HG02885 (cell line): ENCODE measurements at regions not wholly inside any gene's neighbourhood (a gene's known extent, or its start where the extent isn't known, plus 50 kb on each side); places are given as distances from the start of the nearest gene placed in this dataset.
A peak's percentile ranks its signal among the peaks of the same experiment; 100 is the strongest.

Source experiments
- ATAC-seq: cut with Tn5 transposase; IDR thresholded peaks from one replicate; pipeline ENCODE4 v1.9.1; 2021; ENCODE audit warnings: mild to moderate bottlenecking; ENCODE audit not compliant: unreplicated experiment, poor library complexity

DNA sequence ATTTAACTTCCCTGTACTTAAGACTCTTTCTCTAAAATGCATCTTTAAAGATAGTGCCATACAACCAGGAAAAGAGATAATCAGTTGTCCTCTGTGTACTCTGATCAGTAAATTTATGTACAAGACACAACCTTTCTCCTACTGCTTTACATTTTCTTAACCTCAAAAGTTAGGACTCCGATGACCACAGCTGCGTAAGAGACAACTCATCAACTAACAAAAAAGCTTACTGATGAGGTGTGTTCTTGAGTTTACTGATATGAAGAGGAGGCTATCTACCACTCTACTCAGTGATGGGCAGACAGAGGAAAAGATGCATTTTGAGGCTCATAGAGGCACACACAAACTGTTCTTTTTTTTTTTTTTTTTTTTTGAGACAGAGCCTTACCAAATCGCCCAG lies 71.4 kb upstream of the HIF1A start:
- ATAC-seq, result no peak

DNA sequence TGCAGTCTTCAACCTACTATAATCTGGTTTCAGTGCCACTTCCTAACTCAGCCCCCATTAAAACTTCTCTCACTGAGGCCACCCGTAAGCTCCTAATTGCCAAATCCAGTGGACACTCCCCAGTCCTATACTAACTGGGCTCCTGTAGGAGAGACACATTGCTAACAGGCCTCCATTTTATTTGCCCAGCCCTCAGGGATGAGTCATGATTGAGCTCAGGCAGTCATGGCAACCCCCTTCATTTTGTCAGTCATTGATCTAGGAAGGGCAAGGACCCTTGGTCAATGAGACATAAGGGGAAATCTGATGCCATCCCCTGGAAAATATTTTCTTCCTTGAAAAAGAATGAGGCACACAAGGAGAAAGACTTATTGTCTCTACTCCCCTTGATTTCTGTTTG lies 70.1 kb upstream of the HIF1A start:
- no peak for ATAC-seq

DNA sequence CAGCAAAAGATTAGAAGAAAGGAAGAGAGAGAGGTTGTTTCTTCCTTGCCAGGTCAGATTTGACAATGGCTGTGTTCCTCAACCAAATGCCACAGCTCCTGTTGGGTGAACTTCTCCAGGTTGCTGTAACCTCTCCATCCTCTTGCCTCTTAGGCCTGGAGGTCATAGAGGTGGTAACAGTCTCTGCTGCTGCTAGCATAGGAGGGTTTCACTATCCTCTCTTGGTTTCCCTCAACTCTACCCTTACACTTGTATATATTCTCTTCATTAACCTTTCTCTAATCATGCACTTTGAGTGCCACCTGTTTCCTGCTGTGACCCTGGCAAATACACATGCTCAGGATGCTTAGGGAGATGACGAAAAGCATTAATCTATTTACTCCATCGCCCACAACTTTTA lies 67.7 kb upstream of the HIF1A start:
- ATAC-seq, result peak; percentile 40

DNA sequence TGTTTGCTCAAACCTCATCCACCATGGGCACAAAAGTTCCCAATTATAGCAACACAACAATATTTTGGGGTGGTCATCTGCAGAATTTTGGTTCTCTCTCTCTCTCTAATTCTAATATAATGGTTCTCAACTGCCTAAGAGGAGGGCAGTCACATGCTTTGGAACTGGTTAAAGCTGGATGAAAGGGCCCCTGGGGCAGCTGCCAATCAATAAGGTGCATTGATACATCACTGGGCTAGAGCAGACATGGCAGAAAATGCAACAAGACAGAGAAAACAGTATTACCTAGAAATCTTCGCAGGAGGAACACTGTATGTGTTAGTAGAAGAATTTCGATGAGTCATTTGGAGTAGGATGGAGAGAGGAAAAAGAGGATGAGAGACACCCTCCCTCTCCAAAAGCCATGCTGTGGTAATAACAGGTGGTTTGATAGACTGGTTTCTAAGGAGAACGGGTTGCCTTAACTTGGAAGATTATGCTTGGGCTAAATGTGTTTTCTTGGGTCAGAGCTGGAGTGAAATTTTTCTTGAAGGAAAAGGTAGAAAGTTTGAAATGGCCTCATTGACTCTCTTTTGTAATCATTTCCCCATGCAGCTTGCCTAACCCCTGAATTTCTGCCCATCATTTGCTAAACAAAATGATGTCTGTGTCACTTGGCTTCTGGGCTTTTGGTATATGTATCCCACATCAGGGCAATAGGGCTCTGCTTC lies 67.1 kb upstream of the HIF1A start:
- no peak for ATAC-seq

DNA sequence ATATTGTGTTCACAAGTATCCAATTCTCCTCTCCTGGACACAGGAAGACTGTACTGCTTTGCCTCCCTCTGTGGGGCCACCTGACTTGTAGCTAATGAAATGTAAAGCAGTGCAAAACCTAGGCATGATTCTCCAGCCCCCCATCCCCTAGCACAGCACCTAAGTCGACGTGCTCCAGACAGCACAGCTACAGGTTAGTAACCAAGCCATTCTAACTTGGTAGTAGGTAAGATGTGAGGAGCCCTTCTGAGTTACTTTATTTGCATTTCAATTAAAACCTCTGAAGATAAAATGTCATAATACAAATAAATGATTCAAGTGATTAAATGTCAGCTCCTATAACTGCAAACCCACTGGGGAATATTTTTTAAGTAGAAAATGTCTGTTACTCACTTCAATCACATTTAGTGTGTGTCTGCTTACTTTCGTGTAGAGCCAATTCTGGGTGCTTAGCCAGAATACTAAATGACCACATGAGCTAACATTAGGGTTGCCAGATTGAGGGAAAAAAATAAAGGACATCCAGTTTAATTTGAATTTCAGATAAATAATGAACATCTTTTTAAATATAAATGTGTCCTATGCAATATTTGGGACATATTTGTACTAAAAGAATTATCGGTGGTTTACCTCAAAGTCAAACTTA lies 64.8 kb upstream of the HIF1A start:
- ATAC-seq, result no peak

DNA sequence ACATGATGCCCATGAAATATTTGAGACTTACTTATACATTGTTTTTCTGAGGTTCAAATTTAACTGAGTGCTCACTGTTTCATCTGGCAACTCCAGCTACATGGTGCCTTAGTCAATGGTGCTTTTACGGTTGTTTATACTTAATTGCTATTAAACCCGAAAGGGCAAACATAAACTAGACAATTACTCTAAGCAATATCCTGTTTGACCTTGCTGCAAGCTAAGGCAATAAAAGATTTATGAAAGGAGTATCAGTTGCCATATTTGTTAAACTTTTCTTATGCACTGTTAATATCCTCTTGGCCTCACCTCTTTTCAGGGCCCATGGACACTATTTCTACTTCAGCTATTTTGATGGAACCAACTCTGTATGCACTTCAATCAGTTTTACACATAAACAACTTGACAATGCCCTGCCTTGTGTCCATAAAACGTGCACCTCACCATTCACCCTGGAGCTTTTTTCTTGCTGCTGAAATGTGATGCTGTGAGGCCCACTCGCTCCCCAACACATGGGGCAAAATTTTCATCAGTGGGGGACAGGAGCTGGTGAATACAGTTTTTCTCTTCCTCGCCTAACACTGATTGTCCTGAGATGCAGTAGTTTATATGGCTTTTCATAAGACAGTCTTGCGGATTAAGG lies 64.1 kb upstream of the HIF1A start:
- no peak for ATAC-seq

DNA sequence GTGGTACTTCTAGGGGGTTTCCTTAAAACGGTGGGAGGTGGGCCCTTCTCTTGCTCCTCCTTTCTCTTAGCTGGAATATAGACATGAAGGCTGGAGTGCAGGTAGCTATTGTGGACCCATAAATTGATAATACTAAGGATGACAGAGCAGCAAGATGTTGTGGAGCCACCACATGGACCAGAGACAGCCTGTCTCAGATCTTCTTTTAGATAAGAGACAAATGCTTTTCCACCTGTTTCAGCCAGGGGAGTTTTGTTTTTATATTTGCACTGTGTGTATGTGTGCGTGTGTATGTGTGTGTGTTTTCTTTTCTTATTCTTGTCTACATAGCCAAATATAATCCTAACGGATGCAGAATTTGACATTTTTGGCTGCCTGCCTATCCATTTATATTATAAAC lies 62.9 kb upstream of the HIF1A start:
- no peak for ATAC-seq

DNA sequence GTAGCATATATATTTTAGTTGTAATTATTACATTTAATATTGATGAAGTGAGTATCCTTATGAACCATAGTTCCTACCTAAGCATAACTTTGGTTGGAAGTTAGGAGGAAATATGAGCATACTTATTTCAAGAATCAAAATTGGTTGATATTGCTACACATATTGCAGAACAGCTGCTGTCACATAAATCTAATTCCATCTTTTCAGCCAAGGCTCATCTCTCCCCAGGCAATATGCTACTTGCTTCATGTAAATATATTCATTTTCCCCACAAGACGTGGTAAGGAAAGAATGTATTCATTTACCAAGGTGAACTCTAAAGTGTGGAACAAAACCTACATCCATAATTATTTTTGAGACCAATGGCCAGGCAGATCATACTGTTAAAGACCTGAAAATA lies 62.5 kb upstream of the HIF1A start:
- no peak for ATAC-seq

DNA sequence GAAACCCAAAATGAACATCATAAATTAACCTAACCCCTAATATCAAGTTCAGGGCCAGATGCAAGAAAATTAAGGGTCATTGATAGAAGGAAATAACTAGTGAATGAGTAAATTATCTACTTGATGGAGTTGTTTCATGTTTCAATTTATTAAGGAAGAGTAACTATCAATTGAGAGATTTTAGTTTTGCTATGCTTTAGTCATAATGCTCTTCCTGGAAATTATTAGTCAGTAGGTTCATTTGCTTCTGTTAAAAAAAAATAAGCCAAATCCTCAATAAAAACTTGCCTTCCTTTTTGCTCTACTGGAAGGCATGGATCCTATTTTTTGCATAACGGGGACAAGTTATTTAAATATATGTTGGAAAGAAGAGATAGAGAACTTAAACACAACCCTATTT lies 59.0 kb upstream of the HIF1A start:
- ATAC-seq, result no peak

DNA sequence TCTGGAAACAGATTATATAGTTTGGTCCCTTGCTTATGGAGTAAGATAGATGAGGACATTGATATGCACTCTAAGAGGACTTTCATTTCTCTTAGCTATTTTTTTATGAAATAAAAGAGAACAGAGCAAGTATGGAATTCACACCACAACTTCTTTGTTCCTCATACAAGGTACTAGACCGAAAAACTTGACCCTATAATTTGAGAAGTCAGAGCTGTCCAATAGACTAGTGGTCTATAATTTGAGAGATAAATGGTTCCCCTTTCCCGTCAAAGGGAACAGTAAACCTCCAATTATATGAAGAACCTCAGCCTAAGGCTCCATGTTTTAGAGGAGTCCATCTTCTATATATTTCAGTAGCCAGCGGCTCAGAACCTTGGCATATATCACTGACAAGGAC lies 58.5 kb upstream of the HIF1A start:
- ATAC-seq, result no peak

DNA sequence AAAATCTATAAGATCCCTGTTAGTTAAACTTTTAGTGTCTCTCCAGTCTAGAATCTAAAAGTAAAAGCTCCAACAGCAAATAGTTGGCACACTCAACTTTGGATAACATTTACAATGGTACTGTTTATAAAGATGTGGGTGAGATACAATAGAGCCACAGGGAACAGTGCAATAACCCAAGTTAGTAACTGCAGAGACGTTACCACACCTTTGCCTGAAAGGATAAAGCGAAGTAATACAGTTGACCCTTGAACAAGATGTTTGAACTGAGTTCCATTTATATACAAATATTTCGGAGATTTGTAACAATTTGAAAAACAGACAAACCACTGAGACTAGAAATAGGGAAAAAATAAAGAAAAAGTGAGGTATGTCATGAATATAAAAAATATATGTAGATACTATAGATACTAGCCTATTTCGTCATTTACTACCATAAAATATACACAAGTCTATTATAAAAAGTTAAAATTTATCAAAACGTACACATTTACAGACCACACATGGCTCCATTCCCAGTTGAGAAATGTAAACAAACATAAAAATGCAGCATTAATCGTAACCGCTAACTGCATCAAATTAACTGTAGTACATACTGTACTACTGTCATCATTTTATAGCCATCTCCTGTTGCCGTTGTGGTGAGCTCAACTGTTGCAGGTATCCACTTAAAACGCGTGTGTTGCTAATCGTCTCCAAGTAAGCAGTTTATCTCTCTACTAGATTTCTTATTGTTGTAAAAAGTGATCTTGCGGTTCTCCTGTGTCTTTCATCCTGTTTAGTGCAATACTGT lies 56.5 kb upstream of the HIF1A start:
- no peak for ATAC-seq

DNA sequence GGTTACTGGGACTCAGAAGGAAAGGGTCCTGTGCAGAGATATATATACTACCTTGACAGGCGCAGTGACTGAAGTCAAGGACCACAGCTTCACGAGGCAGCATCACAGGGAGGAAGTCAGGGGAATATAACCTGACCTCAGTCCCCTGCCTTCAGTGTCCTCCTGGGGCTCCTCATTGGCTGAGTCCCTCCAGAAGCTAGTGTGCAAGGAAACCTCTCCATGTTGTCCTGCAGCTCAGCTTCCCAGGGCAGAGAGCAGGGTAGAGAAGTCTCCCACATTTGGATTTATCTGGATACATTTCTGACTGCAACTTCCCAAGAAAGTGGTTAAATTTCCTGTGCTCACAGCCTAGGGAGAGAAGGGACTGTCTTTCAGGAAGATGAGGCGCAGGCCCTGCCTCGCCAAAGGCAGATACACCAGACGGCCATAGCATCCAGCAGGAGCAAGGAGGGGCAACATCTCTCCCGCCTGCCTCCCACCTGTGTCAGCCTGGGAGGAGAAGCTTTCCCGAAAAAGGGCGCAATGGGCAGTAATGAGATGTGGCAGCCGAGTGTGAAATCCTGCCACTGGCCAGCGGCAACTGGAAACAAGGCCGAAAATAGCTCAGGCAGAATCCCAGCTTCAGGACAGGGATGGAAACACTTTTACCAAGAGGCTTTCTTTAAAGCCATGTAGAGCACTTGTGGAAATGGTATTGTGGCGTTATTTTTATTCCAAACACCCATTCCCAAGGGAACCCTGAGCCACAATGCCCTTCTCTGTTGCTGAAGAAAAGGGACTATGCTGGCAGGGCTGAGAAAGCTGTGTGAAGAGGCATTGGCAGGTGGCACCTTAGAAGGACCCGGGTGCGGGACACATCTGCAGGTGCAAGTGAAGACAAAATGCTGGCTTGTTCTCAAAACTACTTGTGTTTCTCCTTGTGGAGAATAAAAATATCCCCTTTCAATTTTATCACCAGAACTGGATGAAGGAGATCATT lies 54.9 kb upstream of the HIF1A start:
- ATAC-seq, result no peak

DNA sequence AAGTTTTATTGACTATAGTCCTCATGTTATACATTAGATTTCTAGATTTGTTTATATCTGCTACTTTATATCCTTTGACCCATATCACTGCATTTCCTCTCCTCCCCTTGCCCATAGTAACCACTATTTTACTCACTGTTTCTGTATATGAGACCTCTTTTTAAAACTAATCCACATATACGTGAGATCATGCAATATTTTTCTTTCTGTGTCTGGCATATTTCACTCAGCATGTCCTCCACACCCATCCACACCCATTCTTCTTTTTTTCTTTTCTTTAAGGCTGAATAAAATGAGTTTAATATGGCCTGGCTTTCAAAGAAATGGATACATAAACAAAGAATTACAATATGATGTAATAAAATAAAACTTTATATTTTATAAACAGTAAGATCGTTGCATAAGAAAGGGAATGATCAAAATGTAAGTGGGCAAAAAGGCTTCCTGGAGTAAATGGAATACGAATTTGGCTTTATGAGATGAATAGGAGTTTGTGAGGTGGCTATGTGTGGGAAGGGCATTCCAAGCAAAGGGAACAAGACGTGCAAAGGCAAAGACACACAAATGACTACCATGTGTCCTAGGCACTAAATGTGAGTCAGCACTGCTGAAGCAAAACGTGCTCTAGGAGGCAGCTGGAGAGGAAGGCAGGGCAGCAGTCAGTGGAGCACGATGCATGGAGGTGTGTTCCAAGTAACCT lies 53.2 kb upstream of the HIF1A start:
- no peak for ATAC-seq

DNA sequence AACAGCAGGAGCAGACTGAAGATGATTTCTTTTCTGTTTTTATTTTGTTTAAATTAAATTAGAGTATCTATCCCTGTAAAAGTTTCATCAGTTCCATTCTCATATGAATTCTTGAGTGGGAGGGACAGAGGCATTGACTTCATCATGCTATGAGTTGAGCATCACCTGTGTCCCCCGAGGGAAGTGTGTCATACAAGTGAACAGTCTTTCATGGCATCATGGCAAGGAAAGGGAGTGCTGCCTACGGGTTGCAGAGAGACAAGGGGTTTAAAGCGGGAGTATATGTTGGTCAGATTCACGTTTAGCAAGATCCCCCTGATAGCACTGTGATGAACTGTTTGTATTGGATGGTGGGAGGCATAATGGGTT lies 52.7 kb upstream of the HIF1A start:
- ATAC-seq, result no peak

DNA sequence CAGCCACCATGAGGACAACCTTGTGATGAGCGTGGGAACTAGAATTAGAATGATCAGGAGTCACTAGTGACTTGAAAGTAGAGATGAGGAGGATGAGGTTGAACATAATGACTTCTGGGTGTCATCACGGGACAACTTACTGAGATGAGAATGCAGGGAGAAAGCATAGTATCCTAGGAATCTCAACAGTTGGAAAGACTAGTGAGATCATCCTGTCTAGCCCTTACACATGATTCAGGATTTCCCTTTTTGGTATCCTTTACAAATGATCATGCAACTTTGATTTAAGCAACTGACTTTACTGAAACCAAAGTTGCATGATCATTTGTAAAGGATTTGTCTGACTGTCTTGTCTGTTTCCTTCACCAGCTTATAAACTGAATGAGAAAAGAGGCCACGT lies 51.8 kb upstream of the HIF1A start:
- no peak for ATAC-seq

DNA sequence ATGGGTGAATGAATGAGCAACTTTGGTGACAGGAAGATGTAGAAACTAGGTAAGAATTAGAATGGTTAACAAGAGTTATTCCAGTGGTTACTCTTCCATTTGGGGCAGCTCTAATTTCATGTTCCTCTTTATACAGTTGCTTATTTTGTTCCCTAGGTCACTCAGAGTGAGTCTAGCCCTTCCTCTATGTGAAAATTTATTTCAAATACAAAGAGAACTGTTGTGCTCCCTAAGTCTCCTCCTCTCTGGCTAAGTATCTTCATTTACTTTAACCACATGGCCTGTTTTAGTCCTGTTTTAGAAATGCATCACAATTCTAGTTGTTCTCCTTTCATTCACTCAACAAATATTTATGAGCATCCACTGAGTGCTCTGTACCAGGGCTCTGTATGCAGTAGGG lies 51.1 kb upstream of the HIF1A start:
- ATAC-seq, result peak; percentile 26

DNA sequence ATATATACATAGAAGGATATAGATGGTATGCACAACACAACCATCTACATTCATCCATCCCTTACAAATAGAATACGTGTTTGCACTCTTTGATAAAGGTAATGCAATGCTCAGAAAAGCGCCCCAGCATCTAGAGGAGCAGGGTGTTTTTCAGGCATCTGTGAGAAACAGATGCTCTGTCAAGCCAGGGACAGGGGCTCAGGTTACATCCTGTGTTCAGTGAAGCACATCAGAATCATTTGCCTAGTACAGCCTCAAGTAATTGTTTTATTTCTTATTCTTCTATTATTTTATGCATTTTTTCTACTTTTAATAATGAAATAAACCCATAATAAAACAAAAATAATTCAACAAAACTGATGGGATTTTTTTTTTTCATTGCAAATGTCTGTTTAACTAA lies 50.5 kb upstream of the HIF1A start:
- peak; percentile 82 for ATAC-seq

DNA sequence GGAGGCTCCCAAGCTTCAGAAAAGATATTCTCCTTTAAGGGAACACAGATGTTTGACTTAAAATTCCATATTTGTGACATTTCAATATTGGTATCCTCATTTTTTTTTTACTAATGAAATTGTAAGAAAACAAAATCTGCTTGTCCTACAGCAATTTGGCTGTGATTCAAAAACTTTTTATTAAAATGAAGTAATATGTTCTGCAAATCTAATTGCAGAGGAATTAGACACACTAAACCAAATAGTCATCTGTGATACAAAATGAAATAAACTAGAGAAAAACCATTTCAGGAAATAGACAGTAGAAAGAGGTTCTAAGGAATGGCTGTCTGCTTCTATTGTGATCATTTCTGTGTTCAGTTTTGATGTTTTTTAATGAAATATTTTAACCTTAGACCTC lies 50.1 kb upstream of the HIF1A start:
- no peak for ATAC-seq
